ENCODE measurements at regions not wholly inside any gene's neighbourhood (a gene's known extent, or its start where the extent isn't known, plus 50 kb on each side); places are given as distances from the start of the nearest gene placed in this dataset.
"Not testable (repeated sequence)": the region's sequence is repeated elsewhere in the genome, so short reads cannot be mapped to it uniquely, and the experiment has no call there.

- no peaks in the 10 kb centered on the region for H3K4me1 Mint-ChIP-seq
- H3K36me3 Mint-ChIP-seq: peaks cover 8% of the 10 kb centered on the region
- no peak for ATAC-seq
- no peak overlapping the region for H3K4me3 Mint-ChIP-seq
- H3K27ac Mint-ChIP-seq: no peak overlapping the region
- no peaks in the 10 kb centered on the region for H3K27me3 Mint-ChIP-seq
- peaks cover 10% of the 10 kb centered on the region for H3K9me3 Mint-ChIP-seq
Measured at GRCh38 chr6:157727629-157728182, 95.3 kb upstream of the SNX9 start.

- Mint-ChIP-seq H3K4me1 (no peaks in the 10 kb centered on the region), H3K27me3 (no peaks in the 10 kb centered on the region), H3K36me3 (peaks cover 8% of the 10 kb centered on the region), H3K4me3 (no peak overlapping the region), H3K27ac (no peak overlapping the region), H3K9me3 (peaks cover 10% of the 10 kb centered on the region)
- ATAC-seq: no peak
Measured at GRCh38 chr6:157728183-157728881, 94.7 kb upstream of the SNX9 start.

GRCh38 chr6:157731221-157731620, 91.8 kb upstream of the SNX9 start:
- peaks cover under 1% of the 10 kb centered on the region for H3K9me3 Mint-ChIP-seq
- no peaks in the 10 kb centered on the region for H3K27me3 Mint-ChIP-seq
- H3K4me1 Mint-ChIP-seq: no peaks in the 10 kb centered on the region
- H3K36me3 Mint-ChIP-seq: peaks cover 1% of the 10 kb centered on the region
- no peak overlapping the region for H3K27ac Mint-ChIP-seq
- no peak for ATAC-seq
- H3K4me3 Mint-ChIP-seq: no peak overlapping the region

DNA sequence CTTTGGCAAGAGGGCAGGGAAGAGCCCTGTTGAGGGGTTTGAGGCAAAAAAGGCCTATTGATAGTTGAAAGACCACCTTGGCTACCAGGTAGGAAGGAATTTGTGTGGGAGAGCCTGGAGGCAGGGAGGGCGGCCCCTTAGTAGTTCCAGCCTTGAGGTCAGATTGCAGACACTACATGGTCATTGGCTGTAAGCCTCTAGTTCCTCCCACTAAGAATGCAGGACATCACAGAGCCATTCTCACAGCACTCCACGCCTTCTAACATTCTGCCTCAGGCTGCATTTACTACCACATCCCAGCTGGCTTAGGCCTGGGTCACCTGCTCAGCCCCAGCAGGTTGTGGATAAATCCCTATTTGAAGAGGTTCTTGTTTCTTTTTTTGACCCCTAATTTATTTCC, 91.0 kb upstream of the SNX9 start:
- Mint-ChIP-seq H3K27ac (no peak overlapping the region), H3K36me3 (no peaks in the 10 kb centered on the region), H3K4me3 (no peak overlapping the region), H3K9me3 (no peaks in the 10 kb centered on the region), H3K4me1 (no peaks in the 10 kb centered on the region), H3K27me3 (no peaks in the 10 kb centered on the region)
- ATAC-seq: no peak

DNA sequence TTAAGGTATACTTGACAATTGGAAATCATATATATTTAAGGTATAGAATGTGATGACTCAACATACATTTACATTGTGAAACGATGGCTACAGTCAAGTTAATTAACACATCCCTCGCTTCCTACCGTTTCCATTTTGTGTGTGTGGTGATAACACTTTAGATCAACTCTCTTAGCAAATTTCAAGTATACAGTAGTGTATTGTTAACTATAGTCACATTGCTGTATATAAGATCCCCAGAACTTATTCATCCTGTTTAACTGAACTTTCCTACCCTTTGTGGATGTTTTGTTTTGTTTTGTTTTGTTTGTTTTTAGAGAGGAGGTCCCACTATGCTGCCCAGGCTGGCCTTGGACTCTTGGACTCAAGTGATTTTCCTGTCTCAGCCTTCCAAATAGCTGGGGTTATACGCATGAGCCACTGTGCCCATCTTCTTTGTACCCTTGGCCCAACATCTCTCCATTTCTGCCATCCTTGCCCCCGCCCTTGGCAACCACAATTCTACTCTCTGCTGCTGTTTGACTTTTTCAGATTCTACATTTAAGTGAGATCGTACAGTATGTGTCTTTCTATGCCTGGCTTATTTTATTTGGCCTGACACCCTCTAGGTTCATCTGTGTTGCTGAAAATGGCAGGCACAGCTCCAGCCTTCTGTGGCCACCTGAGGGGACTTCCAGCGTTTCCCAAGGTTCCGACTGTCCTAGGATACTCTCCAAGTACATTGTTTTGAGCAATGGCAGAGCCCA, 90.5 kb upstream of the SNX9 start:
- peaks cover 3% of the 10 kb centered on the region for H3K9me3 Mint-ChIP-seq
- no peaks in the 10 kb centered on the region for H3K4me1 Mint-ChIP-seq
- H3K27ac Mint-ChIP-seq: no peak overlapping the region
- no peak overlapping the region for H3K4me3 Mint-ChIP-seq
- H3K27me3 Mint-ChIP-seq: peaks cover 4% of the 10 kb centered on the region
- no peak for ATAC-seq
- no peaks in the 10 kb centered on the region for H3K36me3 Mint-ChIP-seq

DNA sequence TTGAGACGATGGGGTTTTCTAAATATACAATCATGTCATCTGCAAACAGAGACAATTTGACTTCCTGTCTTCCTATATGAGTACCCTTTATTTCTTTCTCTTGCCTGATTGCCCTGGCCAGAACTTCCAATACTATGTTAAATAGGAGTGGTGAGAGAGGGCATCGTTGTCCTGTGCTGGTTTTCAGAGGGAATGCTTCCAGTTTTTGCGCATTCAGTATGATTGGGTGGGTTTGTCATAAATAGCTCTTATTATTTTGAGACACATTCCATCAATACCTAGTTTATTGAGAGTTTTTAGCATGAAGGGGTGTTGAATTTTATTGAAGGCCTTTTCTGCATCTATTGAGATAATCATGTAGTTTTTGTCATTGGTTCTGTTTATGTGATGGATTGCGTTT, 86.5 kb upstream of the SNX9 start:
- not testable (repeated sequence) for H3K4me1 Mint-ChIP-seq, ATAC-seq, H3K27ac Mint-ChIP-seq, H3K36me3 Mint-ChIP-seq, H3K4me3 Mint-ChIP-seq
- Mint-ChIP-seq H3K9me3 (peaks cover 13% of the 10 kb centered on the region), H3K27me3 (peaks cover 23% of the 10 kb centered on the region)

DNA sequence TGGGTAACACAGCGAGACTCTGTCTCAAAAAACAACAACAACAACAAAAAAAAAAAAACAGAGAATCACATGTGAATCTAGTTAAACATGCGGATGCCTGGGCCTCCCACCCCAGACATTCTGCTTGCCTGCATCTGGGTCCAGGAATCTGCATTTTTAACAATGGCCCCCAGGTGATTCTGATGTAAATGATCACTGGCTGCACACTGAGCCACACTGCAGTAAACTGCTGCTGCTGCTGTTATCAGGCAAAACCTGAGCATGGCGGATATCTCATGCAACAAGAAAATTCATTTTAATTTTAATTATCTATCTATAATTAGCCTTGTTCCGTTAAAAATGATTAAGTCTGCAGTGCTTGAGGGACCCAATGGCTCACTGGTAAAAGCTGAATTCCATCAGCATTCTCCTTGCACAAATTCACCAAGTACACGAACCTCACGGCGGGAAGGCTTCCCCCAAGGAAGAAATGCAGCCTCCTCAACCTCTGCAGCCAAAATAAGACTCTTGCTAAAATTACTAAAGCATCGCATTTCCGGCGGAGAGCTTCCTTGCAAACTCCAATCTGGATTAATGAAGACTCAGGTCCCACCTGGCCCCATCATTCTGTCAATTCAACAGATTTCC, 81.6 kb upstream of the SNX9 start:
- Mint-ChIP-seq H3K27me3 (peaks cover 38% of the 10 kb centered on the region), H3K27ac (no peak overlapping the region), H3K4me3 (no peak overlapping the region), H3K9me3 (peaks cover 13% of the 10 kb centered on the region), H3K4me1 (no peaks in the 10 kb centered on the region), H3K36me3 (no peaks in the 10 kb centered on the region)
- no peak for ATAC-seq

DNA sequence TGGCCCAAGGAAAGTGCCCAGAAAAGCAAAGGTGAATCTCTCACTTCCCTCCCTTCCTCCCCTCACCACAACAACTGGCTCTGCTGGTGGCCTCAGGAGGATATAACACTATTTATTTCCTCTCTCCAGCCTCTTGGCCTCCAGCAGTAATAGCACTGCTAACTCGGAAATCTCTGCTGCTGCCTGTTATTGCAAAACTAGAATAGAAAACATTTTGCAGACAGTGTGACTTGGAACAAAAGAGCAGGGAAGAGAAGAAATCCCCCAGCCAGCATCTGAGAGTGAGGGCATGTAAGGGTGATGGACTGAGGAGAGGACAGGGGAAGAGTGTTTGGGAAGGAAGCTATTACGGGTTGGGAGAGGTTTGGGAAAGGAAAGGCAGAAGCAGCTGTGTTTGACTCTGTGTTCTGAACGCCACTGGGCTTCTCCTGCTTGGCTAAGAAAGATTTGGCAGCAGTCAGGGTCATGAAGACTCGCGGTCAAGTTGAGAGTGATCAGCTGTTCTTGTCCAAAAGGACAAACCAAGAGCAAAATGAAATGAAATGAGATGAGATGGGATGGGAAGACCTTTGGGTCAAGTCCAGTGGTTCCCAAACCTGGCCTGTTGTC, 81.0 kb upstream of the SNX9 start:
- no peak overlapping the region for H3K27ac Mint-ChIP-seq
- no peaks in the 10 kb centered on the region for H3K36me3 Mint-ChIP-seq
- no peak for ATAC-seq
- no peaks in the 10 kb centered on the region for H3K4me1 Mint-ChIP-seq
- no peak overlapping the region for H3K4me3 Mint-ChIP-seq
- peaks cover 45% of the 10 kb centered on the region for H3K27me3 Mint-ChIP-seq
- H3K9me3 Mint-ChIP-seq: peaks cover 13% of the 10 kb centered on the region

- no peaks in the 10 kb centered on the region for H3K36me3 Mint-ChIP-seq
- peaks cover 28% of the 10 kb centered on the region for H3K27me3 Mint-ChIP-seq
- H3K4me3 Mint-ChIP-seq: no peak overlapping the region
- H3K9me3 Mint-ChIP-seq: no peaks in the 10 kb centered on the region
- no peak overlapping the region for H3K27ac Mint-ChIP-seq
- ATAC-seq: no peak
- H3K4me1 Mint-ChIP-seq: peaks cover 5% of the 10 kb centered on the region
Measured at GRCh38 chr6:157744102-157744601, 78.9 kb upstream of the SNX9 start.

DNA sequence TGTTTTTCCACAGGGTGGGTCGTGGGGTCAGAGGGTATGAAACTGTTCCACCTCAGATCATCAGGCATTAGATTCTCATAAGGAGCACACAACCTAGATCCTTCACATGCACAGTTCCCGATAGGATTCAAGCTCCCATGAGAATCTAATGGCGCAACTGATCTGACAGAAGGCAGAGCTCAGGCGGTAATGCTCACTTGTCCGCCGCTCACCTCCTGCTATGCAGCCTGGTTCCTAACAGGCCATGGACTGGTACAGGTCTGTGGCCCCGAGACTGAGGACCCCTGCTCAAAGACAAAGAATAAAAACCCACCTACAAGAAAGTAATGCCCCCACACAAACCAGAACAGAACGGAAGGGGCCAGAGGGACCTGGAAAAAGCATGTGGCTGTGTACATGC, 76.1 kb upstream of the SNX9 start:
- ATAC-seq: no peak
- peaks cover 24% of the 10 kb centered on the region for H3K4me1 Mint-ChIP-seq
- no peaks in the 10 kb centered on the region for H3K36me3 Mint-ChIP-seq
- peaks cover 37% of the 10 kb centered on the region for H3K27me3 Mint-ChIP-seq
- no peak overlapping the region for H3K27ac Mint-ChIP-seq
- H3K9me3 Mint-ChIP-seq: peaks cover 10% of the 10 kb centered on the region
- H3K4me3 Mint-ChIP-seq: no peak overlapping the region

DNA sequence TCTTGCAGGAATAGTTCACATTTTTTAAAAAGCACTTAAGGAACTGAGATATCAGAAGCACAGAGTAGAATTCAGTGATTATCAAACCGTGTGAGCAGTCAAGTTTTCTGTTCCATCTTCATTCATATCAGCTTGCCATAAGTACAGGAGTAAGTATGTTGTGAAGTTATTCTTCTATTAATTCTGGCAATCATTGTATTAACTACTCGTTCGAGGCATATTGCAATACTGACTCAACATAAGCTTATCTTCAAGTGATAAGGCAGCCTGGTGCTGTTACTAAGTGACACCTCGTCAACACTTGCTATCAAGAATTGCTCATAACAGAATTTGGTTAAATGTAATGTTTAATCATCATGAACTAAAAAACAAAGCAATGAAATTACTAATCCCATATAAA, 75.7 kb upstream of the SNX9 start:
- no peaks in the 10 kb centered on the region for H3K36me3 Mint-ChIP-seq
- H3K9me3 Mint-ChIP-seq: peaks cover 10% of the 10 kb centered on the region
- no peak for ATAC-seq
- H3K4me3 Mint-ChIP-seq: no peak overlapping the region
- peaks cover 29% of the 10 kb centered on the region for H3K4me1 Mint-ChIP-seq
- no peak overlapping the region for H3K27ac Mint-ChIP-seq
- H3K27me3 Mint-ChIP-seq: peaks cover 37% of the 10 kb centered on the region

- Mint-ChIP-seq H3K27ac (no peak overlapping the region), H3K9me3 (peaks cover 10% of the 10 kb centered on the region), H3K4me1 (peaks cover 37% of the 10 kb centered on the region), H3K36me3 (no peaks in the 10 kb centered on the region), H3K4me3 (no peak overlapping the region), H3K27me3 (peaks cover 37% of the 10 kb centered on the region)
- ATAC-seq: no peak
Measured at GRCh38 chr6:157748839-157749571, 74.0 kb upstream of the SNX9 start.

DNA sequence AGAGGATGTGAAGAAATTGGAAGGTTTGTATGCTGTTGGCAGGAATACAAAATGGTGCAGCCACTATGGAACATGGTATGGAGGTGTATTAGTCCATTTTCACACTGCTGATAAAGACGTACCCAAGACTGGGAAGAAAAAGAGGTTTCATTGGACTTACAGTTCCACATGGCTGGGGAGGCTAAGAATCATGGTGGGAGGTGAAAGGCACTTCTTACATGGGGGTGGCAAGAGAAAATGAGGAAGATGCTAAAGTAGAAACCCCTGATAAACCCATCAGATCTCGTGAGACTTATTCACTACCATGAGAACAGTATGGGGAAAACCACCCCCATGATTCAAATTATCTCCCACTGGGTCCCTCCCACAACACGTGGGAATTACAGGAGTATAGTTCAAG, 72.1 kb upstream of the SNX9 start:
- H3K36me3 Mint-ChIP-seq, ATAC-seq, H3K4me3 Mint-ChIP-seq: not testable (repeated sequence)
- Mint-ChIP-seq H3K4me1 (peaks cover 56% of the 10 kb centered on the region), H3K27me3 (peaks cover 26% of the 10 kb centered on the region), H3K9me3 (peaks cover 10% of the 10 kb centered on the region), H3K27ac (peak overlapping the region; percentile 64)

DNA sequence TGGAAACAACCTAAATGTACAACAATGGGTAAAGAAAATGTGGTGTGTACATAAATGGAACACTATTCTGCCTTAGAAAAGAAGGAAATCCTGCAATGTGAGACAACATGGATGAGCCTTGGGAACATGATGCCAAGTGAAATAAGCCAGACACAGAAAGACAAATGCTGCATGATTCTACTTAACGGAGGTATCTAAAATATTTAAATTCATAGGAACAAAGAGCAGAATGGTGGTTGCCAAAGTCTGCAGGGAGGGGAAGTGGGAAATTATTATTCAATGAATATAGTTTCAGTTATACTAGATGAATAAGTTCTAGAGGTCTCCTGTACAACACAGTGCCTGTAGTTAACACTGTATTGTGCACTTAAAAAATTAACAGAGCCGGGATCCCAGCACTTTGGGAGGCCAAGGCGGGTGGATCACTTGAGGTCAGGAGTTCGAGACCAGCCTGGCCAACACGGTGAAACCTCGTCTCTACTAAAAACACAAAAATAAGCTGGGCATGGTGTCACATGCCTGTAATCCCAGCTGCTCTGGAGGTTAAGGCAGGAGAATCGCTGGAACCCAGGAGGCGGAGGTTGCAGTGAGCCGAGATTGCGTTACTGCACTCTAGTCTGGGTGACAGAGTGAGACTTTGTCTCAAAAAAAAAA, 71.4 kb upstream of the SNX9 start:
- Mint-ChIP-seq H3K9me3 (peaks cover 10% of the 10 kb centered on the region), H3K4me1 (peaks cover 63% of the 10 kb centered on the region), H3K4me3 (no peak overlapping the region), H3K27ac (peak overlapping the region; percentile 64), H3K27me3 (peaks cover 19% of the 10 kb centered on the region), H3K36me3 (no peaks in the 10 kb centered on the region)
- peak; percentile 87 for ATAC-seq

Data from stimulated activated memory B cell treated with anti-CD40 and anti-IgM and Interleukin-4, amounts not matched to agents 10 μg/mL and 1 μg/mL and 100 μg/mL, for 72 hours (primary cell).